CD4-positive, alpha-beta T cell (primary cell): ENCODE measurements at regions not wholly inside any gene's neighbourhood (a gene's known extent, or its start where the extent isn't known, plus 50 kb on each side); places are given as distances from the start of the nearest gene placed in this dataset.

Experiments
- ATAC-seq: fragments of 200-7000 bp; cut with Tn5 transposase; one replicate; pipeline ENCODE4 v1.10.0; 2022; ENCODE audit warnings: mild to moderate bottlenecking; ENCODE audit not compliant: poor library complexity
- CTCF ChIA-PET: fragments of 350-600 bp; sonication (Branson Sonifier 250); formaldehyde crosslinking; loops from one replicate; lab custom pipeline; 2021; ENCODE audit warnings: antibody characterized with exemption, inconsistent platforms; lab: Charles Lee
- POLR2A ChIA-PET: fragments of 350-600 bp; sonication (Branson Sonifier 250); formaldehyde crosslinking; loops from one replicate; lab custom pipeline; 2021; ENCODE audit warnings: antibody characterized with exemption, inconsistent platforms; lab: Charles Lee
- DNase-seq, 14 experiments: peaks; one replicate each; pipeline ENCODE4 v3.0.0-alpha.2; 2013 to 2020; ENCODE audit warnings: mixed read lengths in 2 of 14
- H3K27ac ChIP-seq, 2 donors: one replicate each; pipeline versions ENCODE4 v1.5.1 to v1.7.0; 2013; ENCODE audit warnings: low read length in 2 of 2, low read depth in 1 of 2, mild to moderate bottlenecking in 1 of 2
- H3K27me3 ChIP-seq, 2 experiments: 1 replicate in 1 of 2; 2 replicates in 1 of 2; pipeline versions ENCODE4 v1.6.1 to v1.7.0; 2013; ENCODE audit warnings: low read length in 2 of 2, control low read depth in 1 of 2, mild to moderate bottlenecking in 1 of 2, moderate library complexity in 1 of 2; ENCODE audit not compliant: insufficient read depth in 2 of 2, control insufficient read depth in 1 of 2
- H3K36me3 ChIP-seq: one replicate; pipeline ENCODE4 v1.6.1; 2013; ENCODE audit warnings: low read length, control low read depth; ENCODE audit not compliant: insufficient read depth
- H3K4me1 ChIP-seq: one replicate; pipeline ENCODE4 v1.6.1; 2013; ENCODE audit warnings: low read length, control low read depth; ENCODE audit not compliant: insufficient read depth
- H3K4me3 ChIP-seq: one replicate; pipeline ENCODE4 v1.5.1; 2013; ENCODE audit warnings: mild to moderate bottlenecking, low read length, moderate library complexity
- H3K9me3 ChIP-seq, 2 experiments: 1 replicate in 1 of 2; 2 replicates in 1 of 2; pipeline versions ENCODE4 v1.6.1 to v1.7.0; 2013; ENCODE audit warnings: low read length in 2 of 2, mild to moderate bottlenecking in 2 of 2, control low read depth in 1 of 2, moderate library complexity in 1 of 2; ENCODE audit not compliant: control insufficient read depth in 1 of 2, insufficient read depth in 1 of 2
- H3K27ac Mint-ChIP-seq: one replicate; pipeline ENCODE4 v1.8.0; 2020; ENCODE audit warnings: mixed read lengths
- H3K27me3 Mint-ChIP-seq: one replicate; pipeline ENCODE4 v1.8.0; 2021; ENCODE audit warnings: mixed read lengths
- H3K36me3 Mint-ChIP-seq: one replicate; pipeline ENCODE4 v1.8.0; 2021; ENCODE audit warnings: low read depth, mixed read lengths
- H3K4me1 Mint-ChIP-seq: one replicate; pipeline ENCODE4 v1.8.0; 2021; ENCODE audit warnings: low read depth, mixed read lengths
- H3K4me3 Mint-ChIP-seq: one replicate; pipeline ENCODE4 v1.8.0; 2020; ENCODE audit warnings: mild to moderate bottlenecking, mixed read lengths
- H3K9me3 Mint-ChIP-seq: one replicate; pipeline ENCODE4 v1.8.0; 2020; ENCODE audit warnings: mixed read lengths
- intact Hi-C, 2 experiments: fragments of 100-400 bp; cut with DNase I in 1 of 2; cut with micrococcal nuclease in 1 of 2; formaldehyde crosslinking; loops; one replicate each; pipeline versions ENCODE4 v1.15.1 to v1.9.0; 2023 to 2025; cut with DNase I, micrococcal nuclease
- TF ChIP-seq, protein P1 (sequence below): fragments of 200-600 bp; IDR thresholded peaks from one replicate; pipeline ENCODE4 v1.8.0; 2022; ENCODE audit warnings: antibody characterized with exemption, mild to moderate bottlenecking

DNA sequence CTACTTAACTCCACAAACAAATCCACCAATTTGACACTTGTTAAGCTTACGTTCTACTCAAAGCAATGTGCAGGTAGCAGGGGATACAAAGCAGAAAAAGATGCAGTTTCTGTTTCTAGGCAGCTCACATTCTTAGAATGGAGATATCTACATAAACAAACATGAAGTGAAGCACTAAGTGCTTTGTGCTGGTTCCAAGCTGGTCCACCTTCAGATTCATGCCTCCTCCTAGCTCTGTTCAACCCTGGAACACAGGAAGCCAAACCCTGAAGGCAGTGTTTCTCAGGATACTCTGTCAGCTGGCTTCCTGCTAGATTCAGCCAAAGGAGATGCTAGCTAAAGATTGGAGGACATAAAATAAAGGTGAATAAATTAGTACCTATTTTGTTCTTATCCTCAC lies 55.3 kb upstream of the NOL4 start:
- Mint-ChIP-seq H3K36me3 (no peaks in the 10 kb centered on the region), H3K4me3 (no peak overlapping the region), H3K27me3 (no peaks in the 10 kb centered on the region), H3K4me1 (no peaks in the 10 kb centered on the region), H3K9me3 (peaks cover 3% of the 10 kb centered on the region), H3K27ac (no peak overlapping the region)
- CTCF ChIA-PET = no interaction called here
- DNase-seq = no peak
- Histone ChIP-seq H3K9me3 (peaks cover 0 to 3% of the 10 kb centered on the region in 2 experiments), H3K27me3 (no peaks in the 10 kb centered on the region), H3K36me3 (no peaks in the 10 kb centered on the region), H3K4me3 (no peak overlapping the region), H3K4me1 (no peaks in the 10 kb centered on the region), H3K27ac (no peak overlapping the region)
- ATAC-seq = no peak
- POLR2A ChIA-PET = no interaction called here
- TF ChIP-seq, protein P1, sequence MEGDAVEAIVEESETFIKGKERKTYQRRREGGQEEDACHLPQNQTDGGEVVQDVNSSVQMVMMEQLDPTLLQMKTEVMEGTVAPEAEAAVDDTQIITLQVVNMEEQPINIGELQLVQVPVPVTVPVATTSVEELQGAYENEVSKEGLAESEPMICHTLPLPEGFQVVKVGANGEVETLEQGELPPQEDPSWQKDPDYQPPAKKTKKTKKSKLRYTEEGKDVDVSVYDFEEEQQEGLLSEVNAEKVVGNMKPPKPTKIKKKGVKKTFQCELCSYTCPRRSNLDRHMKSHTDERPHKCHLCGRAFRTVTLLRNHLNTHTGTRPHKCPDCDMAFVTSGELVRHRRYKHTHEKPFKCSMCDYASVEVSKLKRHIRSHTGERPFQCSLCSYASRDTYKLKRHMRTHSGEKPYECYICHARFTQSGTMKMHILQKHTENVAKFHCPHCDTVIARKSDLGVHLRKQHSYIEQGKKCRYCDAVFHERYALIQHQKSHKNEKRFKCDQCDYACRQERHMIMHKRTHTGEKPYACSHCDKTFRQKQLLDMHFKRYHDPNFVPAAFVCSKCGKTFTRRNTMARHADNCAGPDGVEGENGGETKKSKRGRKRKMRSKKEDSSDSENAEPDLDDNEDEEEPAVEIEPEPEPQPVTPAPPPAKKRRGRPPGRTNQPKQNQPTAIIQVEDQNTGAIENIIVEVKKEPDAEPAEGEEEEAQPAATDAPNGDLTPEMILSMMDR = no peak
- intact Hi-C loops = no loop called here

DNA sequence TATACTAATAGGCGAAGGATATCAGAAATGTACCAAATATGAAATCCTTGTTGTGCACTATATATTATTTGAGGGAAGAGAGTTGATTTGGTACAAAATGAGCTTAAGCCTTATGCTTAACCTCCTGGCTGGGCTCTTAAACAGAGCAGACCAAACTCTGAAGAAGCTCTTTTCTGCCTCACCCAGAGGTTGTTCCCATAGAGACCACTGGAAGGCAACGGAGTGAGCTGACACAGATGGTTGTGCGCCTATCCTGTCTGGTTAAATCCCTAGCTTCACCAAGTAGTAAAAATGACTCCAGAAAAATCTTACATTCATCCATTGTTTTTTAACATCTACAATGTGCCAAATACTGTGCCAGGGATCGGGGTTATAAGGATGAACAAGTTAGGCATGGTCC lies 55.9 kb upstream of the NOL4 start:
- TF ChIP-seq, protein P1 = no peak
- ChIA-PET CTCF (no interaction called here), POLR2A (no interaction called here)
- H3K4me1 ChIP-seq = no peaks in the 10 kb centered on the region
- Mint-ChIP-seq H3K36me3 (no peaks in the 10 kb centered on the region), H3K9me3 (peaks cover 3% of the 10 kb centered on the region), H3K4me1 (no peaks in the 10 kb centered on the region), H3K27me3 (no peaks in the 10 kb centered on the region), H3K4me3 (no peak overlapping the region), H3K27ac (no peak overlapping the region)
- no peaks in the 10 kb centered on the region for H3K36me3 ChIP-seq
- no peaks in the 10 kb centered on the region for H3K27me3 ChIP-seq
- intact Hi-C loops = no loop called here
- DNase-seq = no peak
- peaks cover 0 to 3% of the 10 kb centered on the region in 2 experiments for H3K9me3 ChIP-seq
- no peak for ATAC-seq
- H3K4me3 ChIP-seq = no peak overlapping the region
- H3K27ac ChIP-seq = no peak overlapping the region

DNA sequence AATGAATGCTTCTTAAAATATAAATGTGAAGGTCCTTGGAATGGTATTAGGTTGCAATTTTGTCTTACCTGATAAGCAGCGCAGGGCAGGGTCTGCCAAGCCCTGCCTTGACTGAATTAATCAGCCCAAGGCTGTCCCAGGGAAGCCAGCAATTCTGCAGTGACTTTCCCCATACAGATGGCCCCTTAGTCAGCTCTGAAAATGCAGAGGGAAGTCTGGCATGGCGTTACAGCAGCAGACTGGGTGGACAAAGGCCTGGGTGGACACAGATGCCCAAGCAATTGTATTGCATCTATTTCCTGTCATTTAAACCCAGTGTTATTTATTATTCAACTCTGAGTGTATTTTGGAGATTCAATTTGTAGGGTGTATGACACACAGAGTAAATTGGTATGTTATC lies 56.6 kb upstream of the NOL4 start:
- Mint-ChIP-seq H3K27ac (no peak overlapping the region), H3K4me1 (no peaks in the 10 kb centered on the region), H3K36me3 (no peaks in the 10 kb centered on the region), H3K4me3 (no peak overlapping the region), H3K9me3 (peaks cover 3% of the 10 kb centered on the region), H3K27me3 (no peaks in the 10 kb centered on the region)
- Histone ChIP-seq H3K36me3 (no peaks in the 10 kb centered on the region), H3K27me3 (no peaks in the 10 kb centered on the region), H3K4me3 (no peak overlapping the region), H3K9me3 (peaks cover 0 to 3% of the 10 kb centered on the region in 2 experiments), H3K4me1 (no peaks in the 10 kb centered on the region), H3K27ac (no peak overlapping the region)
- TF ChIP-seq, protein P1 = no peak
- no peak for DNase-seq
- intact Hi-C loops = no loop called here
- ChIA-PET POLR2A (no interaction called here), CTCF (no interaction called here)
- ATAC-seq = no peak
